H7 (cell line): ENCODE measurements at regions not wholly inside any gene's neighbourhood (a gene's known extent, or its start where the extent isn't known, plus 50 kb on each side); places are given as distances from the start of the nearest gene placed in this dataset.

ENCODE experiments used
- DNase-seq: peaks from one replicate; pipeline ENCODE4 v3.0.0; 2012
- H3K27me3 ChIP-seq: 2 replicates; pipeline ENCODE4 v1.6.0; 2011; ENCODE audit warnings: mild to moderate bottlenecking, low read length; ENCODE audit not compliant: control insufficient read depth, insufficient read depth
- H3K36me3 ChIP-seq: replicated peaks from 2 replicates; pipeline ENCODE4 v1.5.1; 2011; ENCODE audit warnings: low read length; ENCODE audit not compliant: control insufficient read depth, insufficient read depth
- H3K4me3 ChIP-seq: 2 replicates; pipeline ENCODE4 v1.5.1; 2011; ENCODE audit warnings: low read depth, mild to moderate bottlenecking, control low read depth, low read length, moderate library complexity; ENCODE audit not compliant: insufficient read depth

- DNase-seq: no peak
- H3K27me3 ChIP-seq: no peaks in the 10 kb centered on the region
- H3K36me3 ChIP-seq: no peaks in the 10 kb centered on the region
- H3K4me3 ChIP-seq: no peak overlapping the region
Measured at GRCh38 chr16:54628796-54629625, 301.7 kb upstream of the IRX5 start.

- Histone ChIP-seq H3K4me3 (no peak overlapping the region), H3K36me3 (no peaks in the 10 kb centered on the region), H3K27me3 (no peaks in the 10 kb centered on the region)
- no peak for DNase-seq
Measured at GRCh38 chr16:54627616-54628015, 303.0 kb upstream of the IRX5 start.

GRCh38 chr16:54623636-54624035, 307.0 kb upstream of the IRX5 start:
- no peaks in the 10 kb centered on the region for H3K27me3 ChIP-seq

GRCh38 chr16:54620197-54620596, 310.5 kb upstream of the IRX5 start:
- Histone ChIP-seq H3K4me3 (no peak overlapping the region), H3K36me3 (no peaks in the 10 kb centered on the region), H3K27me3 (no peaks in the 10 kb centered on the region)
- DNase-seq: no peak

More at GRCh38 chr16:54623636-54624035, 307.0 kb upstream of the IRX5 start:
- H3K36me3 ChIP-seq: no peaks in the 10 kb centered on the region
- H3K4me3 ChIP-seq: no peak overlapping the region
- no peak for DNase-seq

GRCh38 chr16:54616610-54617009, 314.1 kb upstream of the IRX5 start:
- H3K36me3 ChIP-seq: no peaks in the 10 kb centered on the region
- H3K27me3 ChIP-seq: no peaks in the 10 kb centered on the region
- H3K4me3 ChIP-seq: no peak overlapping the region
- DNase-seq: no peak

GRCh38 chr16:54605536-54606066, 319.0 kb upstream of the IRX3 start:
- H3K27me3 ChIP-seq: no peaks in the 10 kb centered on the region
- no peak overlapping the region for H3K4me3 ChIP-seq
- no peak for DNase-seq
- no peaks in the 10 kb centered on the region for H3K36me3 ChIP-seq

GRCh38 chr16:54602666-54603065, 316.1 kb upstream of the IRX3 start:
- H3K4me3 ChIP-seq: no peak overlapping the region
- DNase-seq: no peak
- no peaks in the 10 kb centered on the region for H3K27me3 ChIP-seq
- no peaks in the 10 kb centered on the region for H3K36me3 ChIP-seq

- DNase-seq: no peak
- Histone ChIP-seq H3K36me3 (no peaks in the 10 kb centered on the region), H3K27me3 (peaks cover 6% of the 10 kb centered on the region; the same call in 1 of the 2 replicates), H3K4me3 (no peak overlapping the region)
Measured at GRCh38 chr16:54597222-54597621, 310.6 kb upstream of the IRX3 start.

- Histone ChIP-seq H3K36me3 (no peaks in the 10 kb centered on the region), H3K27me3 (peaks cover 6% of the 10 kb centered on the region; the same call in 1 of the 2 replicates), H3K4me3 (no peak overlapping the region)
- no peak for DNase-seq
Measured at GRCh38 chr16:54595621-54596020, 309.0 kb upstream of the IRX3 start.

- Histone ChIP-seq H3K4me3 (peak overlapping the region; percentile 9; the same call in 1 of the 2 replicates), H3K36me3 (no peaks in the 10 kb centered on the region), H3K27me3 (peaks cover 6% of the 10 kb centered on the region; the same call in 1 of the 2 replicates)
- DNase-seq: peak; percentile 56
Measured at GRCh38 chr16:54594601-54595391, 308.2 kb upstream of the IRX3 start.

- peak; percentile 69 for DNase-seq
Measured at GRCh38 chr16:54591816-54592246, 305.2 kb upstream of the IRX3 start.

GRCh38 chr16:54590836-54591235, 304.2 kb upstream of the IRX3 start:
- DNase-seq: no peak
- Histone ChIP-seq H3K27me3 (peaks cover 6% of the 10 kb centered on the region; the same call in 1 of the 2 replicates), H3K4me3 (no peak overlapping the region), H3K36me3 (no peaks in the 10 kb centered on the region)

More at GRCh38 chr16:54591816-54592246, 305.2 kb upstream of the IRX3 start:
- Histone ChIP-seq H3K36me3 (no peaks in the 10 kb centered on the region), H3K4me3 (no peak overlapping the region), H3K27me3 (peaks cover 6% of the 10 kb centered on the region; the same call in 1 of the 2 replicates)

GRCh38 chr16:54589326-54589725, 302.7 kb upstream of the IRX3 start:
- H3K4me3 ChIP-seq: no peak overlapping the region
- no peaks in the 10 kb centered on the region for H3K27me3 ChIP-seq
- no peaks in the 10 kb centered on the region for H3K36me3 ChIP-seq
- DNase-seq: no peak

GRCh38 chr16:54588026-54588425, 301.4 kb upstream of the IRX3 start:
- H3K36me3 ChIP-seq: no peaks in the 10 kb centered on the region
- DNase-seq: no peak
- H3K4me3 ChIP-seq: no peak overlapping the region
- H3K27me3 ChIP-seq: no peaks in the 10 kb centered on the region

- H3K4me3 ChIP-seq: no peak overlapping the region
- H3K27me3 ChIP-seq: no peaks in the 10 kb centered on the region
- no peaks in the 10 kb centered on the region for H3K36me3 ChIP-seq
- no peak for DNase-seq
Measured at GRCh38 chr16:54587176-54587515, 300.6 kb upstream of the IRX3 start.
